Breast epithelium (tissue), 3 donors: ENCODE measurements at regions not wholly inside any gene's neighbourhood (a gene's known extent, or its start where the extent isn't known, plus 50 kb on each side); places are given as distances from the start of the nearest gene placed in this dataset.
"Not testable (repeated sequence)": the region's sequence is repeated elsewhere in the genome, so short reads cannot be mapped to it uniquely, and the experiment has no call there.

Experiments used
- POLR2A ChIP-seq: fragments of 450-650 bp; IDR thresholded peaks from one replicate; pipeline ENCODE4 v1.6.1; 2016; ENCODE audit warnings: antibody characterized with exemption, mild to moderate bottlenecking, moderate library complexity
- TF ChIP-seq, protein P1 (sequence below), 3 donors: fragments of 450-650 bp; IDR thresholded peaks; one replicate each; pipeline ENCODE4 v1.5.1; 2016 to 2017; ENCODE audit warnings: antibody characterized with exemption in 3 of 3, mild to moderate bottlenecking in 3 of 3, moderate library complexity in 3 of 3

DNA sequence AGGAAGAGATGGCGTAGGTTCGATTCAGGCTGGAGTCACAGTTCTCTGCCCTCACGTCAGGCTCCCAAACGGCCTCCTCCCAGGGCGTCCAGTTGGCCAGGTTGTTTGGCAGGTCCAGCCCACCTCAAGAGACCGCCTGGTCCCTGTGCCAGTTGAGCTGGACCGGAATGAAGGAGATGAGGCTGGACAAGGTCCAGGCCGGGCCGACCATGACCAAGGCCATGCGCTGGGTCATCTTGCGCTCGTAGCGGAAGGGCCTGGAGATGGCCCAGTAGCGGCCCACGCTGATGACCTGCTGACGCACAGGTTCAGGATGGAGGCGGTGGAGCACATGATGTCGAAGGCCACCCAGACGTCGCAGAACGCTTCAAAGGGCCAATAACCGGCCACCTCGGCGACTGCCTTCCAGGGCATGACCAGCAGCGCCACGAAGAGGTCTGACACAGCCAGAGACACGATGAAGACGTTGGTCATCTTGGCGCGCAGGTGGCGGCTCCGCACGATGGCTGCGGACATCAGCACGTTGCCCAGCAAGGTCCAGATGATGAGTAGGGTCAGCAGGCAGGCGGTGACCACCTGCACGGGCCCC is 919.5 kb downstream of the RPIA start:
- not testable (repeated sequence) for TF ChIP-seq POLR2A
- TF ChIP-seq, protein P1, sequence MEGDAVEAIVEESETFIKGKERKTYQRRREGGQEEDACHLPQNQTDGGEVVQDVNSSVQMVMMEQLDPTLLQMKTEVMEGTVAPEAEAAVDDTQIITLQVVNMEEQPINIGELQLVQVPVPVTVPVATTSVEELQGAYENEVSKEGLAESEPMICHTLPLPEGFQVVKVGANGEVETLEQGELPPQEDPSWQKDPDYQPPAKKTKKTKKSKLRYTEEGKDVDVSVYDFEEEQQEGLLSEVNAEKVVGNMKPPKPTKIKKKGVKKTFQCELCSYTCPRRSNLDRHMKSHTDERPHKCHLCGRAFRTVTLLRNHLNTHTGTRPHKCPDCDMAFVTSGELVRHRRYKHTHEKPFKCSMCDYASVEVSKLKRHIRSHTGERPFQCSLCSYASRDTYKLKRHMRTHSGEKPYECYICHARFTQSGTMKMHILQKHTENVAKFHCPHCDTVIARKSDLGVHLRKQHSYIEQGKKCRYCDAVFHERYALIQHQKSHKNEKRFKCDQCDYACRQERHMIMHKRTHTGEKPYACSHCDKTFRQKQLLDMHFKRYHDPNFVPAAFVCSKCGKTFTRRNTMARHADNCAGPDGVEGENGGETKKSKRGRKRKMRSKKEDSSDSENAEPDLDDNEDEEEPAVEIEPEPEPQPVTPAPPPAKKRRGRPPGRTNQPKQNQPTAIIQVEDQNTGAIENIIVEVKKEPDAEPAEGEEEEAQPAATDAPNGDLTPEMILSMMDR (IDR thresholded peaks at IDR 0.05) = not testable (repeated sequence)
